ENCODE measurements at regions not wholly inside any gene's neighbourhood (a gene's known extent, or its start where the extent isn't known, plus 50 kb on each side); places are given as distances from the start of the nearest gene placed in this dataset.

DNA sequence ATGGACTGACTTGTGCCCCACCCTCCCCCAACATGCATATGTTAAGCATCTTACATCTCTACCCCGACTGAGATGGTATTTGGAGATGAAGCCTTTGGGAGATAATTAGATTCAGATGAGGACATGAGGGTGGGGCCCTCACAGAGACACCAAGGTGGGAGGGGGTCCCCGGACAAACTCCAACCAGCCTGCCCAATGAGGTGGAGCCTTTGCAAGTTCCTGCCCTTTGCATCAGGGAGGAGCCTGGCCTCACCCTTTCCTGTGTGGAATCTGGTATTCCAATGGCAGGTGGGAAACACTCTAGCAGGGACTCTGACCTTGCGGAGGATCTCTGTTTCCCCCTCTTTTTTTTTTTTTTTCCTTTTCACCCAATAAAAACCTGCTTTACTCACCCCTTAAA, 589.9 kb upstream of the BOD1L1 start:
- no peaks in the 10 kb centered on the region for H4K20me1 ChIP-seq (replicated peaks in 1 of 2; ENCODE audit: control insufficient read depth in 1 of 2, insufficient read depth in 2 of 2, low read length in 2 of 2)
- H2BK20ac ChIP-seq (ENCODE audit: low read length): no peak overlapping the region
- no peak overlapping the region for H4K91ac ChIP-seq (replicated peaks; ENCODE audit: insufficient read length, low read length)
- H3K4me2 ChIP-seq (ENCODE audit: insufficient read depth in 1 of 2, low read depth in 2 of 2, low read length in 2 of 2): no peak overlapping the region
- H3K4me3 ChIP-seq (ENCODE audit: extremely low read depth in 1 of 4, insufficient read depth in 2 of 4, low read depth in 3 of 4, low read length in 4 of 4): no peak overlapping the region
- H3K23me2 ChIP-seq (ENCODE audit: low read depth, low read length): no peaks in the 10 kb centered on the region; the same call in 1 of the 2 replicates
- no peak overlapping the region for H2BK120ac ChIP-seq (replicated peaks; ENCODE audit: low read depth, low read length)
- H3K36me3 ChIP-seq (ENCODE audit: control insufficient read depth in 2 of 4, insufficient read depth in 4 of 4, low read length in 3 of 4): peaks cover 0 to 3% (median 0%) of the 10 kb centered on the region in 4 experiments; a peak in 1 of 8 replicates
- WGBS, 2 experiments (ENCODE audit: extremely low coverage in 1 of 2, insufficient coverage in 1 of 2, insufficient read length in 1 of 2, insufficient replicate concordance in 2 of 2, low coverage in 1 of 2, low lambda C conversion rate in 2 of 2, missing lambda C conversion rate in 1 of 2): 97% methylated on average over 2 of the region's 3 CpGs; no CpG with 5 or more reads in 1 of the 2 experiments
- DNase-seq (ENCODE audit: low read depth in 1 of 2, low spot score in 2 of 2) (no peak), FAIRE-seq (no peak)
- no peak overlapping the region for H3K56ac ChIP-seq (replicated peaks; ENCODE audit: insufficient read length, low read depth, low read length)
- H3K9ac ChIP-seq (replicated peaks in 1 of 4; ENCODE audit: extremely low read depth in 1 of 4, low read depth in 3 of 4, low read length in 3 of 4): no peak overlapping the region
- no peak overlapping the region for H3K14ac ChIP-seq (ENCODE audit: insufficient read length)
- H3K79me1 ChIP-seq (ENCODE audit: low read depth, low read length): no peaks in the 10 kb centered on the region
- no peak overlapping the region for H4K5ac ChIP-seq (ENCODE audit: insufficient read length, low read depth, low read length)
- no peaks in the 10 kb centered on the region for H3K79me2 ChIP-seq (ENCODE audit: control insufficient read depth in 1 of 2, insufficient read depth in 2 of 2, low read length in 2 of 2)
- no peaks in the 10 kb centered on the region for H3K27me3 ChIP-seq (replicated peaks in 1 of 4; ENCODE audit: control insufficient read depth in 3 of 4, extremely low read depth in 1 of 4, insufficient read depth in 3 of 4, low read length in 3 of 4)
- H3K9me3 ChIP-seq (ENCODE audit: insufficient read depth in 2 of 2, low read depth in 1 of 2, low read length in 1 of 2): peaks cover 10 to 12% of the 10 kb centered on the region in 2 experiments
- H2AFZ ChIP-seq (ENCODE audit: low read length): no peak overlapping the region
- ChIA-PET POLR2A (ENCODE audit: partially characterized antibody) (no interaction called here), CTCF (ENCODE audit: partially characterized antibody) (interaction anchor here (1.2 kb wide), 1 partner anchor 30 kb away, joined by 4 read pairs; no protein-coding TSS in a partner anchor)
- H3K27ac ChIP-seq (ENCODE audit: low read depth, low read length): no peak overlapping the region
- TF ChIP-seq SIX5 (IDR thresholded peaks at IDR 0.05; ENCODE audit: low read depth, low read length) (no peak), SP2 (IDR thresholded peaks at IDR 0.05; ENCODE audit: low read length) (no peak), PHF8 (conservative IDR thresholded peaks at IDR 0.05; ENCODE audit: low read depth, low read length) (no peak), RBBP5 (IDR thresholded peaks at IDR 0.05; ENCODE audit: borderline replicate concordance, low read depth, low read length) (no peak), ATF2 (IDR thresholded peaks at IDR 0.05; ENCODE audit: low read length) (no peak), CBX5 (IDR thresholded peaks at IDR 0.05; ENCODE audit: low read depth, low read length) (no peak), MAX (IDR thresholded peaks at IDR 0.05) (no peak), EP300 (IDR thresholded peaks at IDR 0.05; ENCODE audit: borderline replicate concordance in 1 of 2, low read depth in 2 of 2, low read length in 2 of 2) (no peak), SP1 (IDR thresholded peaks at IDR 0.05; ENCODE audit: low read depth, low read length) (no peak), SAP30 (IDR thresholded peaks at IDR 0.05; ENCODE audit: insufficient read depth, insufficient replicate concordance, low read length) (no peak), KDM5A (IDR thresholded peaks at IDR 0.05; ENCODE audit: low read length) (no peak)
- H2BK12ac ChIP-seq (ENCODE audit: low read depth, low read length): no peak overlapping the region
- no peak overlapping the region for H2AK5ac ChIP-seq (ENCODE audit: low read depth, low read length)
- H4K8ac ChIP-seq (ENCODE audit: extremely low read depth, insufficient read depth, low read length): no peak overlapping the region
- no peak overlapping the region for H3K23ac ChIP-seq (ENCODE audit: insufficient read length)
- no peak overlapping the region for H3K4ac ChIP-seq (replicated peaks; ENCODE audit: insufficient read length, low read depth, low read length)
- no peak overlapping the region for H2BK15ac ChIP-seq (ENCODE audit: low read length)
- no peak overlapping the region for H2BK5ac ChIP-seq (ENCODE audit: low read depth, low read length)
- H3K18ac ChIP-seq (ENCODE audit: extremely low read depth, low read length): no peak overlapping the region
- no peaks in the 10 kb centered on the region for H3K4me1 ChIP-seq (replicated peaks in 1 of 4; ENCODE audit: control insufficient read depth in 3 of 4, insufficient read depth in 4 of 4, low read length in 3 of 4)

Data from H1 (cell line).